ENCODE measurements at regions not wholly inside any gene's neighbourhood (a gene's known extent, or its start where the extent isn't known, plus 50 kb on each side); places are given as distances from the start of the nearest gene placed in this dataset.
"Not testable (repeated sequence)": the region's sequence is repeated elsewhere in the genome, so short reads cannot be mapped to it uniquely, and the experiment has no call there.

- Histone ChIP-seq H3K36me3 (ENCODE audit: insufficient read depth, low read length) (no peaks in the 10 kb centered on the region), H3K27me3 (ENCODE audit: control insufficient read depth in 1 of 2, insufficient read depth in 2 of 2, low read length in 2 of 2) (no peaks in the 10 kb centered on the region), H3K27ac (ENCODE audit: low read depth in 1 of 2, low read length in 2 of 2) (no peak overlapping the region), H3K9me3 (ENCODE audit: control insufficient read depth in 1 of 2, insufficient read depth in 1 of 2, low read length in 2 of 2) (no peaks in the 10 kb centered on the region), H3K4me3 (ENCODE audit: low read length) (no peak overlapping the region), H3K4me1 (ENCODE audit: insufficient read depth, low read length) (peaks cover 7% of the 10 kb centered on the region)
- Mint-ChIP-seq H3K27ac (no peak overlapping the region), H3K36me3 (ENCODE audit: low read depth) (no peaks in the 10 kb centered on the region), H3K9me3 (peaks cover 2% of the 10 kb centered on the region), H3K4me1 (ENCODE audit: low read depth) (peaks cover 19% of the 10 kb centered on the region), H3K4me3 (no peak overlapping the region), H3K27me3 (no peaks in the 10 kb centered on the region)
- intact Hi-C loops (cut with DNase I, micrococcal nuclease), result no loop called here
- no peak for DNase-seq
- no peak for ATAC-seq (ENCODE audit: poor library complexity)
- CTCF ChIA-PET, result no interaction called here
- TF ChIP-seq, protein P1, sequence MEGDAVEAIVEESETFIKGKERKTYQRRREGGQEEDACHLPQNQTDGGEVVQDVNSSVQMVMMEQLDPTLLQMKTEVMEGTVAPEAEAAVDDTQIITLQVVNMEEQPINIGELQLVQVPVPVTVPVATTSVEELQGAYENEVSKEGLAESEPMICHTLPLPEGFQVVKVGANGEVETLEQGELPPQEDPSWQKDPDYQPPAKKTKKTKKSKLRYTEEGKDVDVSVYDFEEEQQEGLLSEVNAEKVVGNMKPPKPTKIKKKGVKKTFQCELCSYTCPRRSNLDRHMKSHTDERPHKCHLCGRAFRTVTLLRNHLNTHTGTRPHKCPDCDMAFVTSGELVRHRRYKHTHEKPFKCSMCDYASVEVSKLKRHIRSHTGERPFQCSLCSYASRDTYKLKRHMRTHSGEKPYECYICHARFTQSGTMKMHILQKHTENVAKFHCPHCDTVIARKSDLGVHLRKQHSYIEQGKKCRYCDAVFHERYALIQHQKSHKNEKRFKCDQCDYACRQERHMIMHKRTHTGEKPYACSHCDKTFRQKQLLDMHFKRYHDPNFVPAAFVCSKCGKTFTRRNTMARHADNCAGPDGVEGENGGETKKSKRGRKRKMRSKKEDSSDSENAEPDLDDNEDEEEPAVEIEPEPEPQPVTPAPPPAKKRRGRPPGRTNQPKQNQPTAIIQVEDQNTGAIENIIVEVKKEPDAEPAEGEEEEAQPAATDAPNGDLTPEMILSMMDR (IDR thresholded peaks at IDR 0.05), result no peak
- POLR2A ChIA-PET, result no interaction called here
Observed at GRCh38 chr6:11459079-11459610, 78.4 kb upstream of the TMEM170B start.

DNA sequence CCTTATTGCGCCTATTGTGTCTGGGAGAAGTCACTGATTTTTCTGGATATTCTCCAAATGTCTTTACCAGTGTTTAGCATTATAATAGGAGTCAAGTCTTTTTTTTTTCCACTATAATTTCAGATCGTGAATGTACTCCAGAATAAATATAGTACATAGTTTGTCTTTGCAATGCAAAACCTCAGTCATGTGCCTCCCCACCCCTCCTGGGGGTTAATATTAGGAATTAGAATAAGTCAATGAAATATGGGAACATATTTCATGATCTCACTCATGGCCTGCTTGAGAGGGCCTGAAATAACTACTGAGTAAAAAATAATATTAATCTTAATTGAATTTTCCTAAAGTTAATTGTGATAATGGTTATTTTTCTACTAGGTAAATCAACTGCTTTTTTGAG is 79.0 kb upstream of the TMEM170B start:
- Mint-ChIP-seq H3K36me3 (ENCODE audit: low read depth) (no peaks in the 10 kb centered on the region), H3K27ac (no peak overlapping the region), H3K27me3 (no peaks in the 10 kb centered on the region), H3K9me3 (peaks cover 2% of the 10 kb centered on the region), H3K4me1 (ENCODE audit: low read depth) (peaks cover 19% of the 10 kb centered on the region), H3K4me3 (no peak overlapping the region)
- no peaks in the 10 kb centered on the region for H3K27me3 ChIP-seq (ENCODE audit: control insufficient read depth in 1 of 2, insufficient read depth in 2 of 2, low read length in 2 of 2)
- DNase-seq, result no peak
- CTCF ChIA-PET, result no interaction called here
- ATAC-seq (ENCODE audit: poor library complexity), result no peak
- intact Hi-C loops (cut with DNase I, micrococcal nuclease), result no loop called here
- H3K27ac ChIP-seq (ENCODE audit: low read depth in 1 of 2, low read length in 2 of 2), result no peak overlapping the region
- POLR2A ChIA-PET, result no interaction called here
- H3K4me3 ChIP-seq (ENCODE audit: low read length), result no peak overlapping the region
- peaks cover 7% of the 10 kb centered on the region for H3K4me1 ChIP-seq (ENCODE audit: insufficient read depth, low read length)
- no peaks in the 10 kb centered on the region for H3K9me3 ChIP-seq (ENCODE audit: control insufficient read depth in 1 of 2, insufficient read depth in 1 of 2, low read length in 2 of 2)
- TF ChIP-seq, protein P1 (IDR thresholded peaks at IDR 0.05), result no peak
- H3K36me3 ChIP-seq (ENCODE audit: insufficient read depth, low read length), result no peaks in the 10 kb centered on the region

DNA sequence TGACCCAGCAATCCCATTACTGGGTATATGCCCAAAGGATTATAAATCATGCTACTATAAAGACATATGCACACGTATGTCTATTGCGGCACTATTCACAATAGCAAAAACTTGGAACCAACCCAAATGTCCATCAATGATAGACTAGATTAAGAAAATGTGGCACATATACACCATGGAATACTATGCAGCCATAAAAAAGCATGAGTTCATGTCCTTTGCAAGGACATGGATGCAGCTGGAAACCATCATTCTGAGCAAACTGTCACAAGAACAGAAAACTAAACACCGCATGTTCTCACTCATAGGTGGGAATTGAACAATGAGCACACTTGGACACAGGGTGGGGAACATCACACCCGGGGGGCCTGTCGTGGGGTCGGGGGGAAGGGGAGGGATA is 80.1 kb upstream of the TMEM170B start:
- H3K9me3 ChIP-seq (ENCODE audit: control insufficient read depth in 1 of 2, insufficient read depth in 1 of 2, low read length in 2 of 2); intact Hi-C loops (cut with DNase I, micrococcal nuclease); POLR2A ChIA-PET; H3K27me3 ChIP-seq (ENCODE audit: control insufficient read depth in 1 of 2, insufficient read depth in 2 of 2, low read length in 2 of 2); H3K27ac ChIP-seq (ENCODE audit: low read depth in 1 of 2, low read length in 2 of 2); ATAC-seq (ENCODE audit: poor library complexity); H3K9me3 Mint-ChIP-seq; H3K27ac Mint-ChIP-seq; H3K36me3 ChIP-seq (ENCODE audit: insufficient read depth, low read length); CTCF ChIA-PET; H3K4me1 ChIP-seq (ENCODE audit: insufficient read depth, low read length); H3K36me3 Mint-ChIP-seq (ENCODE audit: low read depth); H3K27me3 Mint-ChIP-seq; DNase-seq; H3K4me3 Mint-ChIP-seq; H3K4me3 ChIP-seq (ENCODE audit: low read length): not testable (repeated sequence)
- H3K4me1 Mint-ChIP-seq (ENCODE audit: low read depth), result peaks cover 19% of the 10 kb centered on the region

GRCh38 chr6:11452106-11452505 is 85.4 kb upstream of the TMEM170B start:
- H3K27ac ChIP-seq (ENCODE audit: low read depth in 1 of 2, low read length in 2 of 2); H3K9me3 ChIP-seq (ENCODE audit: control insufficient read depth in 1 of 2, insufficient read depth in 1 of 2, low read length in 2 of 2); H3K4me1 Mint-ChIP-seq (ENCODE audit: low read depth); H3K36me3 Mint-ChIP-seq (ENCODE audit: low read depth); CTCF ChIA-PET; H3K4me1 ChIP-seq (ENCODE audit: insufficient read depth, low read length); H3K4me3 Mint-ChIP-seq; H3K27me3 Mint-ChIP-seq; ATAC-seq (ENCODE audit: poor library complexity); H3K36me3 ChIP-seq (ENCODE audit: insufficient read depth, low read length); H3K4me3 ChIP-seq (ENCODE audit: low read length); H3K9me3 Mint-ChIP-seq; DNase-seq; H3K27me3 ChIP-seq (ENCODE audit: control insufficient read depth in 1 of 2, insufficient read depth in 2 of 2, low read length in 2 of 2); H3K27ac Mint-ChIP-seq; POLR2A ChIA-PET: not testable (repeated sequence)
- intact Hi-C loops (cut with DNase I, micrococcal nuclease), result loop anchor here in 1 of 2 experiments (1.0 kb wide), 1 partner anchor 31 kb away; no protein-coding TSS in a partner anchor
